H1 (cell line): ENCODE measurements at regions not wholly inside any gene's neighbourhood (a gene's known extent, or its start where the extent isn't known, plus 50 kb on each side); places are given as distances from the start of the nearest gene placed in this dataset.

Experiments
- CTCF ChIA-PET: fragments of 300-600 bp; sonication (Branson Sonifier 250); formaldehyde crosslinking; loops from one replicate; lab custom pipeline; 2021; ENCODE audit not compliant: partially characterized antibody; lab: Charles Lee
- POLR2A ChIA-PET: fragments of 300-600 bp; sonication (Branson Sonifier 250); formaldehyde crosslinking; loops from one replicate; lab custom pipeline; 2021; ENCODE audit warnings: inconsistent platforms; ENCODE audit not compliant: partially characterized antibody; lab: Charles Lee
- DNase-seq, 2 experiments: peaks; one replicate each; pipeline versions ENCODE4 v3.0.0 to v3.0.0-alpha.2; 2010 to 2022; ENCODE audit warnings: low spot score in 2 of 2, low read depth in 1 of 2, mixed read lengths in 1 of 2
- FAIRE-seq: peaks from 2 replicates; lab custom pipeline; 2011; peaks lifted over from hg19 to GRCh38; lab: Jason Lieb, UNC
- H2AFZ ChIP-seq: 2 replicates; pipeline ENCODE4 v1.8.1; 2012; ENCODE audit warnings: low read length, inconsistent platforms
- H2AK5ac ChIP-seq: 2 replicates; pipeline ENCODE4 v1.6.1; 2013; ENCODE audit warnings: low read depth, low read length
- H2BK120ac ChIP-seq: replicated peaks from 2 replicates; pipeline ENCODE3; 2013; ENCODE audit warnings: low read depth, low read length, inconsistent platforms
- H2BK12ac ChIP-seq: 2 replicates; pipeline ENCODE4 v1.6.1; 2013; ENCODE audit warnings: low read depth, low read length
- H2BK15ac ChIP-seq: 2 replicates; pipeline ENCODE4 v1.6.1; 2013; ENCODE audit warnings: low read length
- H2BK20ac ChIP-seq: 2 replicates; pipeline ENCODE4 v1.6.1; 2013; ENCODE audit warnings: low read length
- H2BK5ac ChIP-seq: 2 replicates; pipeline ENCODE4 v1.6.1; 2013; ENCODE audit warnings: low read depth, low read length
- H3K14ac ChIP-seq: 2 replicates; pipeline ENCODE4 v1.6.1; 2013; ENCODE audit warnings: inconsistent platforms; ENCODE audit not compliant: insufficient read length
- H3K18ac ChIP-seq: 2 replicates; pipeline ENCODE4 v1.6.1; 2013; ENCODE audit warnings: low read length; ENCODE audit errors: extremely low read depth
- H3K23ac ChIP-seq: 2 replicates; pipeline ENCODE4 v1.6.1; 2013; ENCODE audit warnings: inconsistent platforms; ENCODE audit not compliant: insufficient read length
- H3K23me2 ChIP-seq: 2 replicates; pipeline ENCODE4 v1.6.1; 2013; ENCODE audit warnings: low read depth, low read length
- H3K27ac ChIP-seq: 2 replicates; pipeline ENCODE4 v1.6.1; 2011; ENCODE audit warnings: low read depth, low read length, inconsistent platforms
- H3K27me3 ChIP-seq, 4 experiments: replicated peaks in 1 of 4; 1 replicate in 1 of 4; 2 replicates in 3 of 4; pipeline versions ENCODE4 v1.6.1 to v1.8.1; 2011 to 2013; ENCODE audit warnings: low read length in 3 of 4, mild to moderate bottlenecking in 3 of 4, inconsistent platforms in 2 of 4, mixed read lengths in 2 of 4, moderate library complexity in 1 of 4; ENCODE audit not compliant: control insufficient read depth in 3 of 4, insufficient read depth in 3 of 4; ENCODE audit errors: extremely low read depth in 1 of 4
- H3K36me3 ChIP-seq, 4 experiments: 2 replicates each; pipeline versions ENCODE4 v1.6.1 to v1.8.1; 2011 to 2013; ENCODE audit warnings: mild to moderate bottlenecking in 4 of 4, low read length in 3 of 4, moderate library complexity in 2 of 4, control low read depth in 1 of 4, inconsistent platforms in 1 of 4; ENCODE audit not compliant: insufficient read depth in 4 of 4, control insufficient read depth in 2 of 4
- H3K4ac ChIP-seq: replicated peaks from 2 replicates; pipeline ENCODE3; 2013; ENCODE audit warnings: low read length, low read depth, mixed read lengths, inconsistent platforms; ENCODE audit not compliant: insufficient read length
- H3K4me1 ChIP-seq, 4 experiments: replicated peaks in 1 of 4; 1 replicate in 1 of 4; 2 replicates in 3 of 4; pipeline versions ENCODE4 v1.6.1 to v1.8.1; 2011 to 2013; ENCODE audit warnings: low read length in 3 of 4, inconsistent platforms in 2 of 4, mixed read lengths in 1 of 4; ENCODE audit not compliant: insufficient read depth in 4 of 4, control insufficient read depth in 3 of 4
- H3K4me2 ChIP-seq, 2 experiments: 2 replicates each; pipeline versions ENCODE4 v1.6.1 to v1.8.1; 2011 to 2013; ENCODE audit warnings: low read depth in 2 of 2, low read length in 2 of 2, control low read depth in 1 of 2, inconsistent platforms in 1 of 2, mild to moderate bottlenecking in 1 of 2; ENCODE audit not compliant: insufficient read depth in 1 of 2
- H3K4me3 ChIP-seq, 4 experiments: fragments of 200-600, 300-600 bp in 1 of 4; sonication (generic), shearing (Covaris generic), sonication (Bioruptor Twin) in 1 of 4; 2 replicates each; pipeline versions ENCODE4 v1.5.1 to v1.8.1; 2011 to 2016; ENCODE audit warnings: low read length in 4 of 4, low read depth in 3 of 4, control low read depth in 2 of 4, inconsistent platforms in 2 of 4, mild to moderate bottlenecking in 2 of 4, mixed read lengths in 1 of 4, moderate library complexity in 1 of 4; ENCODE audit not compliant: insufficient read depth in 2 of 4; ENCODE audit errors: extremely low read depth in 1 of 4
- H3K56ac ChIP-seq: replicated peaks from 2 replicates; pipeline ENCODE3; 2013; ENCODE audit warnings: low read depth, mild to moderate bottlenecking, mixed read lengths, low read length, inconsistent platforms; ENCODE audit not compliant: insufficient read length
- H3K79me1 ChIP-seq: 2 replicates; pipeline ENCODE4 v1.6.1; 2013; ENCODE audit warnings: low read depth, low read length, control low read depth
- H3K79me2 ChIP-seq, 2 experiments: 2 replicates each; pipeline versions ENCODE4 v1.6.1 to v1.8.1; 2012 to 2013; ENCODE audit warnings: low read length in 2 of 2, mild to moderate bottlenecking in 2 of 2, inconsistent platforms in 1 of 2; ENCODE audit not compliant: insufficient read depth in 2 of 2, control insufficient read depth in 1 of 2
- H3K9ac ChIP-seq, 4 experiments: replicated peaks in 1 of 4; 1 replicate in 1 of 4; 2 replicates in 3 of 4; pipeline versions ENCODE4 v1.6.1 to v1.8.1; 2011 to 2013; ENCODE audit warnings: low read depth in 3 of 4, low read length in 3 of 4, control low read depth in 2 of 4, mild to moderate bottlenecking in 2 of 4, moderate library complexity in 2 of 4, inconsistent platforms in 1 of 4; ENCODE audit errors: extremely low read depth in 1 of 4
- H3K9me3 ChIP-seq, 2 experiments: 2 replicates each; pipeline versions ENCODE4 v1.6.1 to v1.8.1; 2012 to 2013; ENCODE audit warnings: mild to moderate bottlenecking in 2 of 2, moderate library complexity in 2 of 2, control low read depth in 1 of 2, inconsistent platforms in 1 of 2, low read depth in 1 of 2, low read length in 1 of 2, mixed read lengths in 1 of 2; ENCODE audit not compliant: insufficient read depth in 2 of 2
- H4K20me1 ChIP-seq, 2 experiments: replicated peaks in 1 of 2; 2 replicates each; pipeline versions ENCODE3 to v1.8.1; 2011 to 2013; ENCODE audit warnings: inconsistent platforms in 2 of 2, low read length in 2 of 2, mild to moderate bottlenecking in 1 of 2; ENCODE audit not compliant: insufficient read depth in 2 of 2, control insufficient read depth in 1 of 2
- H4K5ac ChIP-seq: 2 replicates; pipeline ENCODE4 v1.6.1; 2013; ENCODE audit warnings: low read length, low read depth, mixed read lengths, inconsistent platforms; ENCODE audit not compliant: insufficient read length
- H4K8ac ChIP-seq: 2 replicates; pipeline ENCODE4 v1.8.0; 2013; ENCODE audit warnings: mild to moderate bottlenecking, moderate library complexity, low read length, inconsistent platforms; ENCODE audit not compliant: insufficient read depth; ENCODE audit errors: extremely low read depth
- H4K91ac ChIP-seq: replicated peaks from 2 replicates; pipeline ENCODE3; 2013; ENCODE audit warnings: low read length, mixed read lengths, inconsistent platforms; ENCODE audit not compliant: insufficient read length
- CBX5 ChIP-seq: fragments of 300-800, 300-1000 bp; sonication (generic); IDR thresholded peaks from 2 replicates; pipeline ENCODE4 v1.7.1; 2016; ENCODE audit warnings: antibody characterized with exemption, low read length, low read depth
- CHD2 ChIP-seq: IDR thresholded peaks from 2 replicates; pipeline ENCODE4 v1.6.1; 2012; ENCODE audit warnings: low read length, improper control_type of control experiment
- CREB1 ChIP-seq: IDR thresholded peaks from 2 replicates; pipeline ENCODE4 v1.6.1; 2012; ENCODE audit warnings: inconsistent platforms
- E2F6 ChIP-seq: IDR thresholded peaks from 2 replicates; pipeline ENCODE4 v1.6.1; 2012; ENCODE audit warnings: inconsistent platforms
- EZH2 ChIP-seq: fragments of 200-600 bp; sonication (generic); IDR thresholded peaks from 2 replicates; pipeline ENCODE4 v1.7.1; 2012; ENCODE audit warnings: low read depth, mild to moderate bottlenecking, moderate library complexity, low read length, inconsistent platforms; ENCODE audit not compliant: severe bottlenecking
- FOSL1 ChIP-seq: IDR thresholded peaks from 2 replicates; pipeline ENCODE4 v1.6.1; 2011; ENCODE audit warnings: mild to moderate bottlenecking, low read depth, low read length, moderate library complexity; ENCODE audit not compliant: insufficient read depth
- HDAC2 ChIP-seq, 2 experiments: fragments of 300-600 bp in 1 of 2; sonication (generic) in 1 of 2; IDR thresholded peaks; 2 replicates each; pipeline ENCODE4 v1.6.1; 2011 to 2012; ENCODE audit warnings: low read depth in 2 of 2, low read length in 2 of 2, mild to moderate bottlenecking in 2 of 2, moderate library complexity in 2 of 2, borderline replicate concordance in 1 of 2, inconsistent platforms in 1 of 2
- MAFK ChIP-seq: IDR thresholded peaks from 2 replicates; pipeline ENCODE4 v1.6.1; 2012; ENCODE audit warnings: low read depth, mild to moderate bottlenecking, improper control_type of control experiment, low read length
- SIN3A ChIP-seq, 2 experiments: IDR thresholded peaks in 1 of 2; conservative IDR thresholded peaks in 1 of 2; 2 replicates each; pipeline ENCODE4 v1.6.1; 2011 to 2012; ENCODE audit warnings: low read length in 2 of 2, improper control_type of control experiment in 1 of 2, low read depth in 1 of 2, mild to moderate bottlenecking in 1 of 2
- SIX5 ChIP-seq: IDR thresholded peaks from 2 replicates; pipeline ENCODE4 v1.6.1; 2011; ENCODE audit warnings: mild to moderate bottlenecking, low read depth, low read length
- SP1 ChIP-seq: IDR thresholded peaks from 2 replicates; pipeline ENCODE4 v1.6.1; 2011; ENCODE audit warnings: low read depth, low read length
- USF2 ChIP-seq: IDR thresholded peaks from 2 replicates; pipeline ENCODE4 v1.6.1; 2011; ENCODE audit warnings: low read length, improper control_type of control experiment
- WGBS, 2 experiments: shearing (Covaris generic) in 1 of 2; methylation state at CpG; one replicate each; pipeline versions ENCODE4 v1.1.6 to v1.1.7; 2013 to 2015; ENCODE audit warnings: low lambda C conversion rate in 2 of 2, mixed read lengths in 2 of 2, inconsistent platforms in 1 of 2, low coverage in 1 of 2, missing lambda C conversion rate in 1 of 2; ENCODE audit not compliant: insufficient replicate concordance in 2 of 2, insufficient coverage in 1 of 2, insufficient read length in 1 of 2; ENCODE audit errors: extremely low coverage in 1 of 2, missing lambda C conversion rate in 1 of 2; 5-methylcytosine and 5-hydroxymethylcytosine counted together

GRCh38 chr3:110405830-110406585, 665.6 kb upstream of the NECTIN3 start:
- WGBS, 2 experiments: 88% methylated on average over 1 of the region's 1 CpG; no CpG with 5 or more reads in 1 of the 2 experiments
- H3K4ac ChIP-seq: no peak overlapping the region
- H4K8ac ChIP-seq: no peak overlapping the region
- FAIRE-seq (peak; percentile 7), DNase-seq (no peak)
- no peaks in the 10 kb centered on the region for H3K36me3 ChIP-seq
- H3K9me3 ChIP-seq: no peaks in the 10 kb centered on the region
- no peaks in the 10 kb centered on the region for H4K20me1 ChIP-seq
- ChIA-PET POLR2A (no interaction called here), CTCF (no interaction called here)
- H2AK5ac ChIP-seq: no peak overlapping the region
- no peak overlapping the region for H3K18ac ChIP-seq
- H2BK15ac ChIP-seq: no peak overlapping the region
- no peak overlapping the region for H4K5ac ChIP-seq
- no peak overlapping the region for H2BK5ac ChIP-seq
- H3K79me2 ChIP-seq: no peaks in the 10 kb centered on the region
- H3K4me2 ChIP-seq: no peak overlapping the region
- H3K4me1 ChIP-seq: no peaks in the 10 kb centered on the region
- no peaks in the 10 kb centered on the region for H3K27me3 ChIP-seq
- H3K14ac ChIP-seq: no peak overlapping the region
- no peak overlapping the region for H3K27ac ChIP-seq
- no peak overlapping the region for H3K4me3 ChIP-seq
- H2BK20ac ChIP-seq: no peak overlapping the region
- H3K23ac ChIP-seq: no peak overlapping the region
- H4K91ac ChIP-seq: no peak overlapping the region
- no peak overlapping the region for H2BK120ac ChIP-seq
- no peak overlapping the region for H3K56ac ChIP-seq
- H3K23me2 ChIP-seq: no peaks in the 10 kb centered on the region
- H3K79me1 ChIP-seq: no peaks in the 10 kb centered on the region
- H2BK12ac ChIP-seq: no peak overlapping the region
- H3K9ac ChIP-seq: no peak overlapping the region
- peak overlapping the region; percentile 14; the same call in 1 of the 2 replicates for H2AFZ ChIP-seq
- no peak for TF ChIP-seq FOSL1
- no peak for TF ChIP-seq MAFK
- no peak for TF ChIP-seq E2F6
- TF ChIP-seq EZH2: no peak
- no peak for TF ChIP-seq USF2
- TF ChIP-seq SIX5: no peak
- TF ChIP-seq CHD2: no peak
- no peak for TF ChIP-seq CREB1
- no peak for TF ChIP-seq SP1
- TF ChIP-seq CBX5: no peak
- TF ChIP-seq SIN3A (conservative IDR thresholded peaks at IDR 0.05 in 1 of 2, IDR thresholded peaks at IDR 0.05 in 1 of 2; ENCODE audit: low read depth in 1 of 2, low read length in 2 of 2): no peak
- no peak for TF ChIP-seq HDAC2 (IDR thresholded peaks at IDR 0.05; ENCODE audit: borderline replicate concordance in 1 of 2, low read depth in 2 of 2, low read length in 2 of 2)
